Coronary artery (tissue), 2 donors: ENCODE measurements at regions not wholly inside any gene's neighbourhood (a gene's known extent, or its start where the extent isn't known, plus 50 kb on each side); places are given as distances from the start of the nearest gene placed in this dataset.

Source experiments
- DNase-seq: peaks from one replicate; pipeline ENCODE4 v3.0.0-alpha.2; 2017; ENCODE audit warnings: low spot score
- H3K27ac ChIP-seq, 2 donors: fragments of 200-600 bp; sonication (generic); one replicate each; pipeline ENCODE4 v1.5.1; 2016 to 2019
- H3K4me3 ChIP-seq: fragments of 200-600 bp; sonication (generic); 2 replicates; pipeline ENCODE4 v1.5.1; 2016; ENCODE audit warnings: mild to moderate bottlenecking, moderate library complexity
- CTCF ChIP-seq: fragments of 200-600 bp; sonication (generic); IDR thresholded peaks from one replicate; pipeline ENCODE4 v1.5.1; 2019; ENCODE audit warnings: antibody characterized with exemption

- DNase-seq: no peak
- H3K4me3 ChIP-seq: no peak overlapping the region
- no peak for TF ChIP-seq CTCF
- H3K27ac ChIP-seq: no peak overlapping the region
Observed at GRCh38 chr3:151935446-151935845, 62.0 kb downstream of the SUCNR1 start.

- DNase-seq: no peak
- TF ChIP-seq CTCF: no peak
- Histone ChIP-seq H3K27ac (no peak overlapping the region), H3K4me3 (no peak overlapping the region)
Observed at GRCh38 chr3:151940481-151940880, 67.0 kb downstream of the SUCNR1 start.

- Histone ChIP-seq H3K4me3 (no peak overlapping the region), H3K27ac (no peak overlapping the region)
- DNase-seq: no peak
- TF ChIP-seq CTCF: no peak
Observed at GRCh38 chr3:151943539-151943938, 70.1 kb downstream of the SUCNR1 start.

- no peak for DNase-seq
- Histone ChIP-seq H3K4me3 (no peak overlapping the region), H3K27ac (no peak overlapping the region)
- no peak for TF ChIP-seq CTCF
Observed at GRCh38 chr3:151944356-151944755, 70.9 kb downstream of the SUCNR1 start.

- DNase-seq: no peak
- no peak overlapping the region for H3K27ac ChIP-seq
- H3K4me3 ChIP-seq: no peak overlapping the region
- no peak for TF ChIP-seq CTCF
Observed at GRCh38 chr3:151946606-151947005, 73.2 kb downstream of the SUCNR1 start.

- no peak for DNase-seq
- TF ChIP-seq CTCF: no peak
Observed at GRCh38 chr3:151949706-151950105, 76.3 kb downstream of the SUCNR1 start.

GRCh38 chr3:151955356-151955755 is 81.9 kb downstream of the SUCNR1 start:
- DNase-seq: no peak
- no peak overlapping the region for H3K4me3 ChIP-seq
- TF ChIP-seq CTCF: no peak
- H3K27ac ChIP-seq: no peak overlapping the region

More at GRCh38 chr3:151949706-151950105, 76.3 kb downstream of the SUCNR1 start:
- no peak overlapping the region for H3K27ac ChIP-seq
- H3K4me3 ChIP-seq: no peak overlapping the region
